ENCODE measurements at regions not wholly inside any gene's neighbourhood (a gene's known extent, or its start where the extent isn't known, plus 50 kb on each side); places are given as distances from the start of the nearest gene placed in this dataset.

GRCh38 chr18:8895987-8896619, 190.7 kb downstream of the MTCL1 start:
- TF ChIP-seq CTCF (tag by site-specific recombination; IDR thresholded peaks at IDR 0.05), result no peak
- TF ChIP-seq REPIN1 (tag by site-specific recombination; IDR thresholded peaks at IDR 0.05; ENCODE audit: low read depth), result no peak
- no peak for TF ChIP-seq ZNF184 (tag by site-specific recombination; IDR thresholded peaks at IDR 0.05)
- no peak for TF ChIP-seq PBX3 (CRISPR knock-in tag; IDR thresholded peaks at IDR 0.05)
- TF ChIP-seq ZNF274 (IDR thresholded peaks at IDR 0.05; ENCODE audit: low read length), result no peak
- no peak for TF ChIP-seq ZNF274 (tag by site-specific recombination; IDR thresholded peaks at IDR 0.05; ENCODE audit: borderline replicate concordance)
- TF ChIP-seq ZFP3 (tag by site-specific recombination; IDR thresholded peaks at IDR 0.05; ENCODE audit: low read depth), result no peak
- TF ChIP-seq ZNF76 (tag by site-specific recombination; IDR thresholded peaks at IDR 0.05; ENCODE audit: borderline replicate concordance, low read depth), result no peak
- no peak for TF ChIP-seq ZNF311 (tag by site-specific recombination; IDR thresholded peaks at IDR 0.05; ENCODE audit: borderline replicate concordance)
- TF ChIP-seq ZNF121 (tag by site-specific recombination; IDR thresholded peaks at IDR 0.05), result no peak
- no peak for TF ChIP-seq PRDM6 (tag by site-specific recombination; IDR thresholded peaks at IDR 0.05)
- TF ChIP-seq KLF9 (tag by site-specific recombination; IDR thresholded peaks at IDR 0.05; ENCODE audit: low read depth), result no peak
